ENCODE measurements at regions not wholly inside any gene's neighbourhood (a gene's known extent, or its start where the extent isn't known, plus 50 kb on each side); places are given as distances from the start of the nearest gene placed in this dataset.
"Not testable (repeated sequence)": the region's sequence is repeated elsewhere in the genome, so short reads cannot be mapped to it uniquely, and the experiment has no call there.

- H3K4me3 ChIP-seq (ENCODE audit: low read length), result no peak overlapping the region
- no peaks in the 10 kb centered on the region for H3K9me2 ChIP-seq (ENCODE audit: insufficient read depth, low read length)
- TF ChIP-seq POLR2AphosphoS5 (IDR thresholded peaks at IDR 0.05) (no peak), EP300 (conservative IDR thresholded peaks at IDR 0.05; ENCODE audit: poor library complexity, severe bottlenecking) (no peak), EZH2 (IDR thresholded peaks at IDR 0.05; ENCODE audit: borderline replicate concordance, insufficient read depth, low read length, poor library complexity, severe bottlenecking) (no peak), SMC3 (conservative IDR thresholded peaks at IDR 0.05; ENCODE audit: poor library complexity) (no peak), REST (IDR thresholded peaks at IDR 0.05; ENCODE audit: borderline replicate concordance) (no peak), TAF1 (IDR thresholded peaks at IDR 0.05; ENCODE audit: low read depth) (no peak), CTCF (IDR thresholded peaks at IDR 0.05; ENCODE audit: poor library complexity, severe bottlenecking) (no peak), RAD21 (conservative IDR thresholded peaks at IDR 0.05) (no peak), MXI1 (conservative IDR thresholded peaks at IDR 0.05; ENCODE audit: poor library complexity, severe bottlenecking) (no peak)
- no peaks in the 10 kb centered on the region for H3K79me2 ChIP-seq (replicated peaks; ENCODE audit: insufficient read depth, low read length)
- H3K9me3 ChIP-seq (ENCODE audit: low read length), result no peaks in the 10 kb centered on the region
- H3F3A ChIP-seq (ENCODE audit: insufficient read depth, low read length, poor library complexity, severe bottlenecking), result no peaks in the 10 kb centered on the region
- H3K36me3 ChIP-seq (ENCODE audit: insufficient read depth, low read length), result no peaks in the 10 kb centered on the region
- H3K27me3 ChIP-seq (ENCODE audit: insufficient read depth, low read depth, low read length), result no peaks in the 10 kb centered on the region
- no peak overlapping the region for H2AFZ ChIP-seq (ENCODE audit: low read depth, low read length)
- H3K4me2 ChIP-seq (ENCODE audit: low read length), result no peak overlapping the region
- H3K9ac ChIP-seq (ENCODE audit: low read length), result no peak overlapping the region
- H3K27ac ChIP-seq (ENCODE audit: low read length), result no peak overlapping the region
- no peaks in the 10 kb centered on the region for H4K20me1 ChIP-seq (ENCODE audit: insufficient read depth)
Observed at GRCh38 chr2:16908656-16909055, 243.0 kb upstream of the CYRIA start.

GRCh38 chr2:16907645-16908282 lies 242.1 kb upstream of the CYRIA start:
- no peaks in the 10 kb centered on the region for H3K9me2 ChIP-seq (ENCODE audit: insufficient read depth, low read length)
- no peak overlapping the region for H3K9ac ChIP-seq (ENCODE audit: low read length)
- no peaks in the 10 kb centered on the region for H3K36me3 ChIP-seq (ENCODE audit: insufficient read depth, low read length)
- TF ChIP-seq TAF1 (IDR thresholded peaks at IDR 0.05; ENCODE audit: low read depth), result no peak
- TF ChIP-seq EP300 (conservative IDR thresholded peaks at IDR 0.05; ENCODE audit: poor library complexity, severe bottlenecking), result no peak
- TF ChIP-seq EZH2 (IDR thresholded peaks at IDR 0.05; ENCODE audit: borderline replicate concordance, insufficient read depth, low read length, poor library complexity, severe bottlenecking), result no peak
- H3F3A ChIP-seq (ENCODE audit: insufficient read depth, low read length, poor library complexity, severe bottlenecking), result no peaks in the 10 kb centered on the region
- H4K20me1 ChIP-seq (ENCODE audit: insufficient read depth), result no peaks in the 10 kb centered on the region
- H3K27me3 ChIP-seq (ENCODE audit: insufficient read depth, low read depth, low read length), result no peaks in the 10 kb centered on the region
- no peaks in the 10 kb centered on the region for H3K79me2 ChIP-seq (replicated peaks; ENCODE audit: insufficient read depth, low read length)
- no peak overlapping the region for H3K27ac ChIP-seq (ENCODE audit: low read length)
- H3K9me3 ChIP-seq (ENCODE audit: low read length), result no peaks in the 10 kb centered on the region
- no peak overlapping the region for H2AFZ ChIP-seq (ENCODE audit: low read depth, low read length)
- no peak overlapping the region for H3K4me2 ChIP-seq (ENCODE audit: low read length)
- H3K4me3 ChIP-seq (ENCODE audit: low read length), result no peak overlapping the region

- not testable (repeated sequence) for H4K20me1 ChIP-seq (ENCODE audit: insufficient read depth); H3K9ac ChIP-seq (ENCODE audit: low read length); H3K9me3 ChIP-seq (ENCODE audit: low read length); H3K9me2 ChIP-seq (ENCODE audit: insufficient read depth, low read length); H3K4me2 ChIP-seq (ENCODE audit: low read length); H2AFZ ChIP-seq (ENCODE audit: low read depth, low read length); H3K27ac ChIP-seq (ENCODE audit: low read length); H3K36me3 ChIP-seq (ENCODE audit: insufficient read depth, low read length); H3K79me2 ChIP-seq (replicated peaks; ENCODE audit: insufficient read depth, low read length); H3F3A ChIP-seq (ENCODE audit: insufficient read depth, low read length, poor library complexity, severe bottlenecking); H3K4me3 ChIP-seq (ENCODE audit: low read length); H3K27me3 ChIP-seq (ENCODE audit: insufficient read depth, low read depth, low read length)
Observed at GRCh38 chr2:16905325-16905724, 239.7 kb upstream of the CYRIA start.

Data from neural cell (in vitro differentiated cells).